D721Med (cell line): ENCODE measurements at regions not wholly inside any gene's neighbourhood (a gene's known extent, or its start where the extent isn't known, plus 50 kb on each side); places are given as distances from the start of the nearest gene placed in this dataset.
"Not testable (repeated sequence)": the region's sequence is repeated elsewhere in the genome, so short reads cannot be mapped to it uniquely, and the experiment has no call there.

Experiments
- DNase-seq: peaks from one replicate; pipeline ENCODE4 v3.0.0; 2011; ENCODE audit warnings: low spot score; ENCODE audit not compliant: insufficient read length
- FAIRE-seq: peaks from 2 replicates; lab custom pipeline; 2011; peaks lifted over from hg19 to GRCh38; lab: Jason Lieb, UNC
- CTCF ChIP-seq: IDR thresholded peaks from 2 replicates; pipeline ENCODE4 v1.5.1; 2012; ENCODE audit warnings: mild to moderate bottlenecking, control low read depth; ENCODE audit not compliant: insufficient read depth; ENCODE audit errors: missing control alignments

- no peak for FAIRE-seq
- DNase-seq, result no peak
- no peak for TF ChIP-seq CTCF
These were observed 187.1 kb upstream of the AGTR1 start for GRCh38 chr3:148510561-148510960.

GRCh38 chr3:148512648-148513047 lies 185.1 kb upstream of the AGTR1 start:
- DNase-seq (no peak), FAIRE-seq (no peak)
- TF ChIP-seq CTCF, result no peak

- no peak for FAIRE-seq
- no peak for TF ChIP-seq CTCF
- DNase-seq, result no peak
These were observed 184.6 kb upstream of the AGTR1 start for GRCh38 chr3:148513096-148513543.

- FAIRE-seq (no peak), DNase-seq (no peak)
- TF ChIP-seq CTCF, result no peak
These were observed 179.2 kb upstream of the AGTR1 start for GRCh38 chr3:148518520-148518919.

- not testable (repeated sequence) for FAIRE-seq
These were observed 172.1 kb upstream of the AGTR1 start for GRCh38 chr3:148525621-148526020.

GRCh38 chr3:148528024-148528423 lies 169.7 kb upstream of the AGTR1 start:
- FAIRE-seq, result no peak
- TF ChIP-seq CTCF, result no peak

More at GRCh38 chr3:148525621-148526020, 172.1 kb upstream of the AGTR1 start:
- DNase-seq, result not testable (repeated sequence)

GRCh38 chr3:148531836-148532235 lies 165.9 kb upstream of the AGTR1 start:
- no peak for TF ChIP-seq CTCF
- FAIRE-seq, result no peak

More at GRCh38 chr3:148528024-148528423, 169.7 kb upstream of the AGTR1 start:
- no peak for DNase-seq

GRCh38 chr3:148532326-148532725 lies 165.4 kb upstream of the AGTR1 start:
- DNase-seq (no peak), FAIRE-seq (no peak)
- no peak for TF ChIP-seq CTCF

More at GRCh38 chr3:148531836-148532235, 165.9 kb upstream of the AGTR1 start:
- no peak for DNase-seq
